ENCODE measurements at regions not wholly inside any gene's neighbourhood (a gene's known extent, or its start where the extent isn't known, plus 50 kb on each side); places are given as distances from the start of the nearest gene placed in this dataset.

- no peak for TF ChIP-seq POLR2AphosphoS5 (IDR thresholded peaks at IDR 0.05; ENCODE audit: low read depth)
- TF ChIP-seq REST (IDR thresholded peaks at IDR 0.05; ENCODE audit: insufficient replicate concordance, low read depth), result no peak
- no peak for TF ChIP-seq CTCF (IDR thresholded peaks at IDR 0.05; ENCODE audit: insufficient read depth, low read length)
- TF ChIP-seq GABPA (IDR thresholded peaks at IDR 0.05; ENCODE audit: low read depth), result no peak
- no peak for TF ChIP-seq SPI1 (IDR thresholded peaks at IDR 0.05; ENCODE audit: borderline replicate concordance, low read depth)
These were observed 189.9 kb downstream of the AASDH start for GRCh38 chr4:56197387-56197786.
